H9 (cell line): ENCODE measurements at regions not wholly inside any gene's neighbourhood (a gene's known extent, or its start where the extent isn't known, plus 50 kb on each side); places are given as distances from the start of the nearest gene placed in this dataset.

Source experiments
- DNase-seq: peaks from one replicate; pipeline ENCODE4 v3.0.0-alpha.2; 2017
- H2AFZ ChIP-seq: one replicate; pipeline ENCODE4 v1.6.1; 2013; ENCODE audit warnings: mild to moderate bottlenecking, low read length, control low read depth, moderate library complexity
- H2AK5ac ChIP-seq: 2 replicates; pipeline ENCODE4 v1.6.1; 2013; ENCODE audit warnings: low read length, control low read depth, mixed read lengths; ENCODE audit not compliant: insufficient read length
- H2BK120ac ChIP-seq: one replicate; pipeline ENCODE4 v1.6.1; 2013; ENCODE audit warnings: low read depth, mild to moderate bottlenecking, low read length, control low read depth, inconsistent platforms; ENCODE audit not compliant: poor library complexity, severe bottlenecking
- H2BK12ac ChIP-seq: 2 replicates; pipeline ENCODE4 v1.6.1; 2013; ENCODE audit warnings: low read length, control low read depth, mixed read lengths, low read depth; ENCODE audit not compliant: insufficient read length
- H2BK15ac ChIP-seq: 2 replicates; pipeline ENCODE4 v1.6.1; 2013; ENCODE audit warnings: low read depth, low read length, control low read depth
- H2BK20ac ChIP-seq: one replicate; pipeline ENCODE4 v1.6.1; 2013; ENCODE audit warnings: low read depth, mild to moderate bottlenecking, low read length, control low read depth, inconsistent platforms; ENCODE audit not compliant: poor library complexity, severe bottlenecking
- H2BK5ac ChIP-seq: 2 replicates; pipeline ENCODE4 v1.6.1; 2013; ENCODE audit warnings: low read length, control low read depth, mixed read lengths; ENCODE audit not compliant: insufficient read length
- H3K14ac ChIP-seq: 2 replicates; pipeline ENCODE4 v1.6.1; 2013; ENCODE audit warnings: low read length, control low read depth; ENCODE audit not compliant: insufficient read depth
- H3K18ac ChIP-seq: 2 replicates; pipeline ENCODE4 v1.6.1; 2013; ENCODE audit warnings: low read depth, mild to moderate bottlenecking, mixed read lengths, low read length, control low read depth; ENCODE audit not compliant: insufficient read length
- H3K23ac ChIP-seq: 2 replicates; pipeline ENCODE4 v1.6.1; 2013; ENCODE audit warnings: low read length, control low read depth, mixed read lengths, low read depth; ENCODE audit not compliant: insufficient read length
- H3K23me2 ChIP-seq: 2 replicates; pipeline ENCODE4 v1.6.1; 2013; ENCODE audit warnings: low read depth, mild to moderate bottlenecking, mixed read lengths, low read length, control low read depth; ENCODE audit not compliant: insufficient read length, poor library complexity, severe bottlenecking
- H3K27ac ChIP-seq: 2 replicates; pipeline ENCODE4 v1.5.1; 2013; ENCODE audit warnings: low read length, control low read depth, mixed read lengths, low read depth; ENCODE audit not compliant: insufficient read length
- H3K27me3 ChIP-seq: 2 replicates; pipeline ENCODE4 v1.6.1; 2013; ENCODE audit warnings: low read length, control low read depth, inconsistent platforms; ENCODE audit not compliant: insufficient read depth
- H3K4ac ChIP-seq: 2 replicates; pipeline ENCODE4 v1.6.1; 2013; ENCODE audit warnings: low read depth, mild to moderate bottlenecking, control low read depth, inconsistent platforms, low read length, moderate library complexity
- H3K4me1 ChIP-seq: 2 replicates; pipeline ENCODE4 v1.6.1; 2013; ENCODE audit warnings: low read length, control low read depth, inconsistent platforms; ENCODE audit not compliant: insufficient read depth
- H3K4me2 ChIP-seq: 2 replicates; pipeline ENCODE4 v1.6.1; 2013; ENCODE audit warnings: low read length, control low read depth, mixed read lengths; ENCODE audit not compliant: insufficient read length, insufficient read depth
- H3K56ac ChIP-seq: 2 replicates; pipeline ENCODE4 v1.6.1; 2013; ENCODE audit warnings: low read depth, mild to moderate bottlenecking, mixed read lengths, low read length, control low read depth; ENCODE audit not compliant: insufficient read length
- H3K79me1 ChIP-seq: 2 replicates; pipeline ENCODE4 v1.6.1; 2013; ENCODE audit warnings: low read depth, mild to moderate bottlenecking, moderate library complexity, low read length, control low read depth, inconsistent platforms; ENCODE audit not compliant: insufficient read depth, poor library complexity, severe bottlenecking
- H3K79me2 ChIP-seq: 2 replicates; pipeline ENCODE4 v1.6.1; 2013; ENCODE audit warnings: low read length, control low read depth, inconsistent platforms; ENCODE audit not compliant: insufficient read depth
- H3K9ac ChIP-seq: 2 replicates; pipeline ENCODE4 v1.6.1; 2013; ENCODE audit warnings: low read length, control low read depth, mixed read lengths; ENCODE audit not compliant: insufficient read length; ENCODE audit errors: extremely low read depth
- H3K9me3 ChIP-seq: one replicate; pipeline ENCODE4 v1.6.1; 2013; ENCODE audit warnings: low read depth, low read length, inconsistent platforms; ENCODE audit not compliant: control insufficient read depth
- H3T11ph ChIP-seq: one replicate; pipeline ENCODE4 v1.6.1; 2013; ENCODE audit warnings: mild to moderate bottlenecking, low read length, control low read depth, inconsistent platforms
- H4K20me1 ChIP-seq: one replicate; pipeline ENCODE4 v1.6.1; 2013; ENCODE audit not compliant: control insufficient read depth, insufficient read length, insufficient read depth
- H4K5ac ChIP-seq: 2 replicates; pipeline ENCODE4 v1.6.1; 2013; ENCODE audit warnings: low read depth, mild to moderate bottlenecking, mixed read lengths, low read length, control low read depth; ENCODE audit not compliant: insufficient read length
- H4K8ac ChIP-seq: replicated peaks from 2 replicates; pipeline ENCODE4 v1.6.1; 2013; ENCODE audit warnings: low read length, control low read depth, mixed read lengths, low read depth; ENCODE audit not compliant: insufficient read length
- H4K91ac ChIP-seq: 2 replicates; pipeline ENCODE4 v1.6.1; 2013; ENCODE audit warnings: low read depth, mild to moderate bottlenecking, moderate library complexity, mixed read lengths, low read length, control low read depth; ENCODE audit not compliant: insufficient read length
- H3K27ac Mint-ChIP-seq, 3 experiments: 2 replicates in 2 of 3; 3 replicates in 1 of 3; pipeline ENCODE4 v1.8.0; 2020 to 2021; ENCODE audit warnings: mixed read lengths in 3 of 3, mild to moderate bottlenecking in 1 of 3, moderate library complexity in 1 of 3
- H3K27me3 Mint-ChIP-seq: 2 replicates; pipeline ENCODE4 v1.8.0; 2021; ENCODE audit warnings: low read depth, mild to moderate bottlenecking, moderate library complexity, mixed read lengths
- H3K36me3 Mint-ChIP-seq, 3 experiments: 2 replicates in 2 of 3; 3 replicates in 1 of 3; pipeline ENCODE4 v1.8.0; 2020 to 2021; ENCODE audit warnings: low read depth in 3 of 3, mixed read lengths in 3 of 3; ENCODE audit not compliant: insufficient read depth in 1 of 3
- H3K4me1 Mint-ChIP-seq, 2 experiments: 2 replicates each; pipeline ENCODE4 v1.8.0; 2020; ENCODE audit warnings: mixed read lengths in 2 of 2
- H3K4me3 Mint-ChIP-seq, 2 experiments: 2 replicates in 1 of 2; 3 replicates in 1 of 2; pipeline ENCODE4 v1.8.0; 2020 to 2021; ENCODE audit warnings: mild to moderate bottlenecking in 2 of 2, mixed read lengths in 2 of 2, moderate library complexity in 1 of 2
- H3K9me3 Mint-ChIP-seq, 2 experiments: 2 replicates in 1 of 2; 3 replicates in 1 of 2; pipeline ENCODE4 v1.8.0; 2020; ENCODE audit warnings: mild to moderate bottlenecking in 2 of 2, mixed read lengths in 2 of 2, moderate library complexity in 1 of 2
- CTCF ChIP-seq: fragments of 200-600 bp; sonication (generic); conservative IDR thresholded peaks from 3 replicates; pipeline ENCODE4 v1.8.0; 2021; ENCODE audit warnings: antibody characterized with exemption, mild to moderate bottlenecking
- WGBS: extraction: QIAGEN DNeasy Blood & Tissue Kit; methylation state at CpG from one replicate; pipeline ENCODE4 v1.1.7; 2013; ENCODE audit warnings: missing lambda C conversion rate, low lambda C conversion rate, mixed read lengths; ENCODE audit not compliant: insufficient read length; ENCODE audit errors: extremely low coverage; 5-methylcytosine and 5-hydroxymethylcytosine counted together

- H3K9me3 Mint-ChIP-seq: peaks cover 4 to 10% of the 10 kb centered on the region in 2 experiments
- H3K27ac Mint-ChIP-seq: no peak overlapping the region; a peak in 1 of 7 replicates
- no peak overlapping the region for H3K4me3 Mint-ChIP-seq
- no peak overlapping the region for H3T11ph ChIP-seq
- H3K18ac ChIP-seq: no peak overlapping the region
- no peak overlapping the region for H3K4ac ChIP-seq
- peaks cover 9 to 18% of the 10 kb centered on the region in 2 experiments for H3K4me1 Mint-ChIP-seq
- no peaks in the 10 kb centered on the region for H3K36me3 Mint-ChIP-seq
- H4K8ac ChIP-seq: no peak overlapping the region
- no peak overlapping the region for H3K4me2 ChIP-seq
- no peak overlapping the region for H2BK20ac ChIP-seq
- no peak overlapping the region for H4K91ac ChIP-seq
- H3K9ac ChIP-seq: no peak overlapping the region
- H2BK15ac ChIP-seq: no peak overlapping the region
- no peaks in the 10 kb centered on the region for H4K20me1 ChIP-seq
- H2BK12ac ChIP-seq: no peak overlapping the region
- no peak overlapping the region for H3K14ac ChIP-seq
- no peak for DNase-seq
- H4K5ac ChIP-seq: no peak overlapping the region
- no peaks in the 10 kb centered on the region for H3K4me1 ChIP-seq
- no peak overlapping the region for H2BK120ac ChIP-seq
- no peak overlapping the region for H2AFZ ChIP-seq
- H3K23me2 ChIP-seq: no peaks in the 10 kb centered on the region
- no CpG with 5 or more reads among the region's 7 CpGs for WGBS
- no peak overlapping the region for H3K56ac ChIP-seq
- no peaks in the 10 kb centered on the region for H3K79me1 ChIP-seq
- no peaks in the 10 kb centered on the region for H3K27me3 ChIP-seq
- H2AK5ac ChIP-seq: no peak overlapping the region
- no peak overlapping the region for H3K23ac ChIP-seq
- no peak for TF ChIP-seq CTCF
- peaks cover 8% of the 10 kb centered on the region for H3K27me3 Mint-ChIP-seq
- no peaks in the 10 kb centered on the region for H3K79me2 ChIP-seq
- no peak overlapping the region for H2BK5ac ChIP-seq
- H3K27ac ChIP-seq: no peak overlapping the region
- H3K9me3 ChIP-seq: no peaks in the 10 kb centered on the region
Observed at GRCh38 chr18:71370671-71371445, 1082.0 kb downstream of the SOCS6 start.
